ENCODE measurements at regions not wholly inside any gene's neighbourhood (a gene's known extent, or its start where the extent isn't known, plus 50 kb on each side); places are given as distances from the start of the nearest gene placed in this dataset.
"Not testable (repeated sequence)": the region's sequence is repeated elsewhere in the genome, so short reads cannot be mapped to it uniquely, and the experiment has no call there.

- in situ Hi-C loops (cut with MboI; ENCODE audit: low sequenced_read_pairs, unreplicated experiment), result no loop called here
- DNase-seq (ENCODE audit: low spot score), result no peak
- TF ChIP-seq CTCF (IDR thresholded peaks at IDR 0.05; ENCODE audit: borderline replicate concordance, control extremely low read depth, extremely low read depth, insufficient read depth, missing control alignments), result no peak
These were observed 554.5 kb downstream of the NSUN3 start for GRCh38 chr3:94617312-94617711.

GRCh38 chr3:94619643-94620042, 556.8 kb downstream of the NSUN3 start:
- in situ Hi-C loops (cut with MboI; ENCODE audit: low sequenced_read_pairs, unreplicated experiment), result no loop called here
- no peak for TF ChIP-seq CTCF (IDR thresholded peaks at IDR 0.05; ENCODE audit: borderline replicate concordance, control extremely low read depth, extremely low read depth, insufficient read depth, missing control alignments)
- no peak for DNase-seq (ENCODE audit: low spot score)

- in situ Hi-C loops (cut with MboI; ENCODE audit: low sequenced_read_pairs, unreplicated experiment), result no loop called here
- DNase-seq (ENCODE audit: low spot score), result no peak
- no peak for TF ChIP-seq CTCF (IDR thresholded peaks at IDR 0.05; ENCODE audit: borderline replicate concordance, control extremely low read depth, extremely low read depth, insufficient read depth, missing control alignments)
These were observed 563.7 kb downstream of the NSUN3 start for GRCh38 chr3:94626573-94626972.

- TF ChIP-seq CTCF (IDR thresholded peaks at IDR 0.05; ENCODE audit: borderline replicate concordance, control extremely low read depth, extremely low read depth, insufficient read depth, missing control alignments), result no peak
- no peak for DNase-seq (ENCODE audit: low spot score)
- in situ Hi-C loops (cut with MboI; ENCODE audit: low sequenced_read_pairs, unreplicated experiment), result no loop called here
These were observed 564.8 kb downstream of the NSUN3 start for GRCh38 chr3:94627689-94628088.

GRCh38 chr3:94643400-94643799, 580.5 kb downstream of the NSUN3 start:
- TF ChIP-seq CTCF (IDR thresholded peaks at IDR 0.05; ENCODE audit: borderline replicate concordance, control extremely low read depth, extremely low read depth, insufficient read depth, missing control alignments), result no peak
- in situ Hi-C loops (cut with MboI; ENCODE audit: low sequenced_read_pairs, unreplicated experiment), result no loop called here
- no peak for DNase-seq (ENCODE audit: low spot score)

- no peak for TF ChIP-seq CTCF (IDR thresholded peaks at IDR 0.05; ENCODE audit: borderline replicate concordance, control extremely low read depth, extremely low read depth, insufficient read depth, missing control alignments)
- in situ Hi-C loops (cut with MboI; ENCODE audit: low sequenced_read_pairs, unreplicated experiment), result no loop called here
- DNase-seq (ENCODE audit: low spot score), result no peak
These were observed 582.9 kb downstream of the NSUN3 start for GRCh38 chr3:94645790-94646189.

- no peak for TF ChIP-seq CTCF (IDR thresholded peaks at IDR 0.05; ENCODE audit: borderline replicate concordance, control extremely low read depth, extremely low read depth, insufficient read depth, missing control alignments)
- DNase-seq (ENCODE audit: low spot score), result no peak
- in situ Hi-C loops (cut with MboI; ENCODE audit: low sequenced_read_pairs, unreplicated experiment), result no loop called here
These were observed 584.3 kb downstream of the NSUN3 start for GRCh38 chr3:94647131-94647530.

- DNase-seq (ENCODE audit: low spot score); in situ Hi-C loops (cut with MboI; ENCODE audit: low sequenced_read_pairs, unreplicated experiment): not testable (repeated sequence)
These were observed 585.7 kb downstream of the NSUN3 start for GRCh38 chr3:94648270-94649180.
